Mesenchymal stem cell (in vitro differentiated cells and primary cell): ENCODE measurements at regions not wholly inside any gene's neighbourhood (a gene's known extent, or its start where the extent isn't known, plus 50 kb on each side); places are given as distances from the start of the nearest gene placed in this dataset.

Experiments
- DNase-seq: peaks from one replicate; pipeline ENCODE4 v3.0.0-alpha.2; 2013
- H2AFZ ChIP-seq: one replicate; pipeline ENCODE4 v1.6.1; 2013; ENCODE audit warnings: low read depth, mild to moderate bottlenecking, control low read depth, inconsistent platforms, low read length, moderate library complexity
- H2AK5ac ChIP-seq: 2 replicates; pipeline ENCODE4 v1.6.1; 2013; ENCODE audit warnings: low read length, moderate library complexity, mild to moderate bottlenecking, inconsistent platforms; ENCODE audit not compliant: severe bottlenecking
- H2BK120ac ChIP-seq: one replicate; pipeline ENCODE4 v1.6.1; 2013; ENCODE audit warnings: low read depth, mild to moderate bottlenecking, inconsistent platforms, low read length, moderate library complexity
- H2BK12ac ChIP-seq, 2 experiments: one replicate each; pipeline ENCODE4 v1.6.1; 2013; ENCODE audit warnings: inconsistent platforms in 2 of 2, low read length in 2 of 2, mild to moderate bottlenecking in 2 of 2, moderate library complexity in 2 of 2, control low read depth in 1 of 2
- H2BK15ac ChIP-seq: one replicate; pipeline ENCODE4 v1.6.1; 2013; ENCODE audit warnings: mild to moderate bottlenecking, low read depth, inconsistent platforms; ENCODE audit not compliant: poor library complexity, severe bottlenecking
- H2BK5ac ChIP-seq: 2 replicates; pipeline ENCODE4 v1.6.1; 2013; ENCODE audit warnings: low read depth, mild to moderate bottlenecking, low read length, control low read depth, inconsistent platforms; ENCODE audit not compliant: poor library complexity, severe bottlenecking
- H3K14ac ChIP-seq, 2 experiments: one replicate each; pipeline ENCODE4 v1.6.1; 2013; ENCODE audit warnings: inconsistent platforms in 2 of 2, low read length in 2 of 2, control low read depth in 1 of 2, mild to moderate bottlenecking in 1 of 2, moderate library complexity in 1 of 2
- H3K18ac ChIP-seq, 2 experiments: one replicate each; pipeline ENCODE4 v1.6.1; 2013; ENCODE audit warnings: inconsistent platforms in 2 of 2, low read length in 2 of 2, control low read depth in 1 of 2, low read depth in 1 of 2, mild to moderate bottlenecking in 1 of 2
- H3K23ac ChIP-seq, 2 experiments: one replicate each; pipeline ENCODE4 v1.6.1; 2013; ENCODE audit warnings: inconsistent platforms in 2 of 2, low read length in 2 of 2, mild to moderate bottlenecking in 2 of 2, moderate library complexity in 2 of 2, control low read depth in 1 of 2
- H3K27ac ChIP-seq: 2 replicates; pipeline ENCODE4 v1.5.1; 2013; ENCODE audit warnings: mild to moderate bottlenecking, moderate library complexity, low read length, control low read depth, inconsistent platforms; ENCODE audit not compliant: poor library complexity, severe bottlenecking
- H3K27me3 ChIP-seq, 2 experiments: 2 replicates each; pipeline versions ENCODE4 v1.6.1 to v1.7.0; 2013; ENCODE audit warnings: low read length in 2 of 2, mild to moderate bottlenecking in 2 of 2, moderate library complexity in 2 of 2, control low read depth in 1 of 2, inconsistent platforms in 1 of 2; ENCODE audit not compliant: control insufficient read depth in 1 of 2, insufficient read depth in 1 of 2
- H3K36me3 ChIP-seq, 2 experiments: 2 replicates each; pipeline versions ENCODE4 v1.6.1 to v1.7.0; 2013; ENCODE audit warnings: low read length in 2 of 2, control low read depth in 1 of 2, inconsistent platforms in 1 of 2, low read depth in 1 of 2, mild to moderate bottlenecking in 1 of 2; ENCODE audit not compliant: insufficient read depth in 2 of 2, control insufficient read depth in 1 of 2
- H3K4ac ChIP-seq, 2 experiments: one replicate each; pipeline ENCODE4 v1.6.1; 2013; ENCODE audit warnings: inconsistent platforms in 2 of 2, low read length in 2 of 2, mild to moderate bottlenecking in 2 of 2, moderate library complexity in 2 of 2, control low read depth in 1 of 2, low read depth in 1 of 2
- H3K4me1 ChIP-seq: 2 replicates; pipeline ENCODE4 v1.6.1; 2013; ENCODE audit warnings: low read depth, low read length, control low read depth; ENCODE audit not compliant: control insufficient read depth, insufficient read depth
- H3K4me2 ChIP-seq: 2 replicates; pipeline ENCODE4 v1.6.1; 2013; ENCODE audit warnings: low read length, mild to moderate bottlenecking, inconsistent platforms; ENCODE audit not compliant: poor library complexity, severe bottlenecking
- H3K4me3 ChIP-seq, 2 experiments: 2 replicates each; pipeline versions ENCODE4 v1.5.1 to v1.7.0; 2013; ENCODE audit warnings: low read length in 2 of 2, mild to moderate bottlenecking in 2 of 2, control low read depth in 1 of 2, low read depth in 1 of 2; ENCODE audit not compliant: insufficient read depth in 1 of 2
- H3K79me1 ChIP-seq: replicated peaks from 2 replicates; pipeline ENCODE4 v1.6.1; 2013; ENCODE audit warnings: mild to moderate bottlenecking, control low read depth, low read length, inconsistent platforms; ENCODE audit not compliant: poor library complexity, severe bottlenecking
- H3K9ac ChIP-seq: 2 replicates; pipeline ENCODE4 v1.7.0; 2013; ENCODE audit warnings: mild to moderate bottlenecking, low read length, moderate library complexity
- H3K9me3 ChIP-seq: 2 replicates; pipeline ENCODE4 v1.7.0; 2013; ENCODE audit warnings: mild to moderate bottlenecking, low read length; ENCODE audit not compliant: control insufficient read depth
- H4K8ac ChIP-seq: one replicate; pipeline ENCODE4 v1.6.1; 2013; ENCODE audit warnings: inconsistent platforms, mild to moderate bottlenecking, low read length, moderate library complexity
- H4K91ac ChIP-seq: one replicate; pipeline ENCODE4 v1.6.1; 2013; ENCODE audit warnings: mild to moderate bottlenecking, low read length, inconsistent platforms
- WGBS: methylation state at CpG from one replicate; pipeline ENCODE4 v1.1.7; 2013; ENCODE audit warnings: mixed read lengths; 5-methylcytosine and 5-hydroxymethylcytosine counted together

GRCh38 chrX:115452251-115452650 lies 108.7 kb upstream of the PLS3 start:
- Histone ChIP-seq H3K27me3 (peaks cover 0 to 22% of the 10 kb centered on the region in 2 experiments), H3K9me3 (no peaks in the 10 kb centered on the region), H4K8ac (no peak overlapping the region), H2BK120ac (no peak overlapping the region), H3K14ac (no peak overlapping the region), H3K23ac (no peak overlapping the region), H3K79me1 (no peaks in the 10 kb centered on the region), H3K4me3 (no peak overlapping the region), H3K9ac (no peak overlapping the region), H3K4me2 (no peak overlapping the region), H3K4me1 (no peaks in the 10 kb centered on the region), H2BK12ac (no peak overlapping the region), H3K36me3 (no peaks in the 10 kb centered on the region), H2BK5ac (no peak overlapping the region), H2BK15ac (no peak overlapping the region), H3K4ac (no peak overlapping the region), H3K27ac (no peak overlapping the region), H2AK5ac (no peak overlapping the region), H4K91ac (no peak overlapping the region), H3K18ac (no peak overlapping the region), H2AFZ (no peak overlapping the region)
- WGBS = no CpG with 5 or more reads among the region's 1 CpG
- DNase-seq = no peak

- Histone ChIP-seq H2AK5ac (no peak overlapping the region), H3K23ac (no peak overlapping the region), H2BK5ac (no peak overlapping the region), H4K91ac (no peak overlapping the region), H3K4me1 (no peaks in the 10 kb centered on the region), H3K27ac (no peak overlapping the region), H3K4me3 (no peak overlapping the region), H3K18ac (no peak overlapping the region), H3K4me2 (no peak overlapping the region), H3K9ac (peak overlapping the region; percentile 31), H3K14ac (no peak overlapping the region), H4K8ac (no peak overlapping the region), H3K79me1 (no peaks in the 10 kb centered on the region), H2BK12ac (no peak overlapping the region), H3K4ac (no peak overlapping the region), H2AFZ (no peak overlapping the region), H3K9me3 (no peaks in the 10 kb centered on the region), H3K36me3 (no peaks in the 10 kb centered on the region), H2BK120ac (no peak overlapping the region), H2BK15ac (no peak overlapping the region), H3K27me3 (peaks cover 0 to 10% of the 10 kb centered on the region in 2 experiments)
- no peak for DNase-seq
- 93% methylated on average over 1 of the region's 3 CpGs for WGBS
Observed at GRCh38 chrX:115459883-115460880, 100.8 kb upstream of the PLS3 start.

DNA sequence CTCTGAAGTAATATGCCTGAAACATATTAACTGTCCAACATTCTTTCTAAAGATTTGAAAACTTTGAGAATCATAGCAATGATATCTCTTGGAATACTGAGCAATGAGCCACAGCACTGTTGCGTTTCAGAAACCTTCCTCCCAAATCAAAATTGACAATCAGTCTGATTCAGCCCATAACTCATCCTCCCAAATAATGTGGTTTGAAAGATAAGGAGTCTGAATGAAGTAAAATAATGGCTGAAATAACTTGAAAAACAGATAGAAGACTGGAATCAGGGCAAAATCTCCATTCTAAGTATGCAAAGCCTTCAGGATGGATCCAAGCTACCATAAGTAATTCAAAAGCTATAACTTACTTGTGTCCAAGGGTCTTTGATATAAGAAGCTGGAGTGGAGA lies 98.6 kb upstream of the PLS3 start:
- no peaks in the 10 kb centered on the region for H3K4me1 ChIP-seq
- H2BK120ac ChIP-seq = no peak overlapping the region
- H2BK5ac ChIP-seq = no peak overlapping the region
- no peak overlapping the region for H4K8ac ChIP-seq
- H3K9ac ChIP-seq = no peak overlapping the region
- no peak for DNase-seq
- no peak overlapping the region for H2BK15ac ChIP-seq
- WGBS = no CpG with 5 or more reads among the region's 1 CpG
- H3K18ac ChIP-seq = no peak overlapping the region
- H3K36me3 ChIP-seq = no peaks in the 10 kb centered on the region
- H2AK5ac ChIP-seq = no peak overlapping the region
- no peak overlapping the region for H2BK12ac ChIP-seq
- H3K79me1 ChIP-seq = no peaks in the 10 kb centered on the region
- H3K27me3 ChIP-seq = peaks cover 0 to 13% of the 10 kb centered on the region in 2 experiments
- no peak overlapping the region for H3K14ac ChIP-seq
- no peak overlapping the region for H3K27ac ChIP-seq
- no peak overlapping the region for H3K4ac ChIP-seq
- no peaks in the 10 kb centered on the region for H3K9me3 ChIP-seq
- no peak overlapping the region for H3K23ac ChIP-seq
- no peak overlapping the region for H3K4me3 ChIP-seq
- H3K4me2 ChIP-seq = no peak overlapping the region
- H2AFZ ChIP-seq = no peak overlapping the region
- no peak overlapping the region for H4K91ac ChIP-seq

GRCh38 chrX:115467961-115468360 lies 93.0 kb upstream of the PLS3 start:
- Histone ChIP-seq H2AFZ (no peak overlapping the region), H3K4ac (no peak overlapping the region), H3K4me3 (no peak overlapping the region), H2BK5ac (no peak overlapping the region), H3K36me3 (no peaks in the 10 kb centered on the region), H3K9ac (no peak overlapping the region), H2BK15ac (no peak overlapping the region), H3K4me2 (no peak overlapping the region), H2BK120ac (no peak overlapping the region), H3K18ac (no peak overlapping the region), H3K14ac (no peak overlapping the region), H3K79me1 (no peaks in the 10 kb centered on the region), H3K27me3 (peaks cover 0 to 27% of the 10 kb centered on the region in 2 experiments), H4K91ac (no peak overlapping the region), H3K27ac (no peak overlapping the region), H3K4me1 (no peaks in the 10 kb centered on the region), H2BK12ac (no peak overlapping the region), H2AK5ac (no peak overlapping the region), H4K8ac (no peak overlapping the region), H3K23ac (no peak overlapping the region), H3K9me3 (no peaks in the 10 kb centered on the region)
- DNase-seq = no peak
